ENCODE measurements at regions not wholly inside any gene's neighbourhood (a gene's known extent, or its start where the extent isn't known, plus 50 kb on each side); places are given as distances from the start of the nearest gene placed in this dataset.

- Histone ChIP-seq H3K4me2 (ENCODE audit: low read length) (no peak overlapping the region), H4K20me1 (ENCODE audit: insufficient read depth) (no peaks in the 10 kb centered on the region), H3K9ac (ENCODE audit: low read length) (no peak overlapping the region), H3K9me2 (ENCODE audit: insufficient read depth) (no peaks in the 10 kb centered on the region), H3K79me2 (ENCODE audit: insufficient read depth, low read length) (no peaks in the 10 kb centered on the region), H2AFZ (ENCODE audit: low read depth, low read length, poor library complexity, severe bottlenecking) (no peak overlapping the region), H3K27ac (ENCODE audit: low read depth, low read length) (no peak overlapping the region), H3K36me3 (ENCODE audit: control insufficient read depth in 1 of 2, insufficient read depth in 2 of 2, low read length in 2 of 2) (no peaks in the 10 kb centered on the region), H3K9me3 (ENCODE audit: control insufficient read depth in 1 of 2, insufficient read depth in 1 of 2, low read depth in 1 of 2, low read length in 2 of 2) (no peaks in the 10 kb centered on the region), H3K4me3 (replicated peaks in 1 of 2; ENCODE audit: low read depth in 1 of 2, low read length in 2 of 2) (no peak overlapping the region), H3K27me3 (ENCODE audit: insufficient read depth, low read length) (no peaks in the 10 kb centered on the region), H3K4me1 (ENCODE audit: control insufficient read depth in 1 of 2, insufficient read depth in 2 of 2, low read length in 2 of 2) (no peaks in the 10 kb centered on the region)
- no peak for DNase-seq (ENCODE audit: low read depth, low spot score)
- CTCF ChIA-PET, result interaction anchor here (1.0 kb wide), 1 partner anchor 56 kb away, joined by 3 read pairs; no protein-coding TSS in a partner anchor
- POLR2A ChIA-PET, result no interaction called here
- TF ChIP-seq ZNF274 (IDR thresholded peaks at IDR 0.05; ENCODE audit: low read depth, low read length), result no peak
- no peak for TF ChIP-seq EZH2phosphoT487 (IDR thresholded peaks at IDR 0.05; ENCODE audit: borderline replicate concordance)
- no peak for TF ChIP-seq SP1 (IDR thresholded peaks at IDR 0.05; ENCODE audit: low read depth)
- TF ChIP-seq CTCF (IDR thresholded peaks at IDR 0.05 in 2 of 3, conservative IDR thresholded peaks at IDR 0.05 in 1 of 3; ENCODE audit: borderline replicate concordance in 1 of 3, insufficient read depth in 1 of 3, low read depth in 2 of 3, low read length in 2 of 3), result no peak
- TF ChIP-seq CBX3 (IDR thresholded peaks at IDR 0.05; ENCODE audit: low read depth), result no peak
- TF ChIP-seq CEBPB (IDR thresholded peaks at IDR 0.05; ENCODE audit: low read depth), result no peak
- TF ChIP-seq TCF7L2 (IDR thresholded peaks at IDR 0.05; ENCODE audit: borderline replicate concordance, extremely low read depth, insufficient read depth, insufficient read length), result no peak
- no peak for TF ChIP-seq ZFX (IDR thresholded peaks at IDR 0.05)
- TF ChIP-seq POLR2AphosphoS5 (IDR thresholded peaks at IDR 0.05; ENCODE audit: low read depth, low read length), result no peak
- TF ChIP-seq POLR2A (IDR thresholded peaks at IDR 0.05; ENCODE audit: borderline replicate concordance, extremely low read depth, insufficient read depth, insufficient read length), result no peak
- TF ChIP-seq MAX (IDR thresholded peaks at IDR 0.05), result no peak
- TF ChIP-seq YY1 (IDR thresholded peaks at IDR 0.05; ENCODE audit: extremely low read depth, insufficient replicate concordance, low read depth, low read length), result no peak
- TF ChIP-seq JUND (IDR thresholded peaks at IDR 0.05), result no peak
- TF ChIP-seq SRF (IDR thresholded peaks at IDR 0.05; ENCODE audit: low read depth), result no peak
- TF ChIP-seq RAD21 (IDR thresholded peaks at IDR 0.05; ENCODE audit: low read depth), result no peak
- no peak for TF ChIP-seq ZBTB33 (IDR thresholded peaks at IDR 0.05; ENCODE audit: extremely low read depth, insufficient replicate concordance, low read length)
- no peak for TF ChIP-seq REST (IDR thresholded peaks at IDR 0.05; ENCODE audit: low read depth)
- no peak for TF ChIP-seq ATF3 (IDR thresholded peaks at IDR 0.05)
- RAD21 ChIA-PET (ENCODE audit: low non-redundant PET in 1 of 2, low total read pairs in 2 of 2, uncharacterized antibody in 2 of 2, unreplicated experiment in 2 of 2), result no interaction called here
- BruUV-seq (replicated peaks), result no TSS peak
- intact Hi-C loops (cut with micrococcal nuclease), result no loop called here
- no peak for ATAC-seq
These were observed 114.6 kb downstream of the AQP9 start for GRCh38 chr15:58252586-58253323.

Measured in HCT116 (cell line).